HUES6 (cell line): ENCODE measurements at regions not wholly inside any gene's neighbourhood (a gene's known extent, or its start where the extent isn't known, plus 50 kb on each side); places are given as distances from the start of the nearest gene placed in this dataset.
"Not testable (repeated sequence)": the region's sequence is repeated elsewhere in the genome, so short reads cannot be mapped to it uniquely, and the experiment has no call there.

Experiments
- H3K27ac ChIP-seq: 2 replicates; pipeline ENCODE4 v1.7.0; 2013; ENCODE audit warnings: low read depth, mild to moderate bottlenecking, low read length, inconsistent platforms
- H3K27me3 ChIP-seq: 2 replicates; pipeline ENCODE4 v1.6.1; 2013; ENCODE audit warnings: low read length; ENCODE audit not compliant: control insufficient read depth, insufficient read depth
- H3K36me3 ChIP-seq: 2 replicates; pipeline ENCODE4 v1.6.1; 2013; ENCODE audit warnings: low read length; ENCODE audit not compliant: control insufficient read depth, insufficient read depth
- H3K4me1 ChIP-seq: 2 replicates; pipeline ENCODE4 v1.6.1; 2013; ENCODE audit warnings: low read length; ENCODE audit not compliant: control insufficient read depth, insufficient read depth
- H3K4me3 ChIP-seq: 2 replicates; pipeline ENCODE4 v1.5.1; 2013; ENCODE audit warnings: low read depth, low read length
- H3K9ac ChIP-seq: one replicate; pipeline ENCODE4 v1.6.1; 2013; ENCODE audit warnings: mild to moderate bottlenecking, low read length
- H3K9me3 ChIP-seq: 2 replicates; pipeline ENCODE4 v1.6.1; 2013; ENCODE audit warnings: low read depth, low read length; ENCODE audit not compliant: control insufficient read depth, insufficient read depth

GRCh38 chr9:29220596-29221251 lies 1647.4 kb upstream of the C9orf72 start:
- Histone ChIP-seq H3K9me3 (no peaks in the 10 kb centered on the region), H3K36me3 (no peaks in the 10 kb centered on the region), H3K4me3 (no peak overlapping the region)

GRCh38 chr9:29228558-29228957 lies 1655.3 kb upstream of the C9orf72 start:
- H3K9ac ChIP-seq = no peak overlapping the region

More at GRCh38 chr9:29220596-29221251, 1647.4 kb upstream of the C9orf72 start:
- Histone ChIP-seq H3K27me3 (peaks cover 13% of the 10 kb centered on the region), H3K27ac (no peak overlapping the region), H3K9ac (no peak overlapping the region), H3K4me1 (peaks cover 3% of the 10 kb centered on the region)

GRCh38 chr9:29230931-29231330 lies 1657.7 kb upstream of the C9orf72 start:
- no peaks in the 10 kb centered on the region for H3K27me3 ChIP-seq
- H3K36me3 ChIP-seq = no peaks in the 10 kb centered on the region
- no peak overlapping the region for H3K9ac ChIP-seq
- H3K9me3 ChIP-seq = no peaks in the 10 kb centered on the region
- no peak overlapping the region for H3K27ac ChIP-seq
- no peak overlapping the region for H3K4me3 ChIP-seq
- H3K4me1 ChIP-seq = no peaks in the 10 kb centered on the region

More at GRCh38 chr9:29228558-29228957, 1655.3 kb upstream of the C9orf72 start:
- Histone ChIP-seq H3K36me3 (no peaks in the 10 kb centered on the region), H3K9me3 (no peaks in the 10 kb centered on the region), H3K27me3 (no peaks in the 10 kb centered on the region), H3K4me1 (no peaks in the 10 kb centered on the region), H3K27ac (no peak overlapping the region), H3K4me3 (no peak overlapping the region)

- Histone ChIP-seq H3K9ac (no peak overlapping the region), H3K27ac (no peak overlapping the region), H3K27me3 (no peaks in the 10 kb centered on the region), H3K4me1 (no peaks in the 10 kb centered on the region), H3K36me3 (no peaks in the 10 kb centered on the region), H3K9me3 (no peaks in the 10 kb centered on the region), H3K4me3 (no peak overlapping the region)
Measured at GRCh38 chr9:29233193-29233592, 1659.9 kb upstream of the C9orf72 start.

- Histone ChIP-seq H3K36me3 (no peaks in the 10 kb centered on the region), H3K27me3 (no peaks in the 10 kb centered on the region), H3K27ac (no peak overlapping the region), H3K9ac (no peak overlapping the region), H3K9me3 (no peaks in the 10 kb centered on the region), H3K4me1 (no peaks in the 10 kb centered on the region), H3K4me3 (no peak overlapping the region)
Measured at GRCh38 chr9:29241320-29241719, 1668.0 kb upstream of the C9orf72 start.

GRCh38 chr9:29245351-29245750 lies 1672.1 kb upstream of the C9orf72 start:
- H3K4me1 ChIP-seq = no peaks in the 10 kb centered on the region
- no peak overlapping the region for H3K4me3 ChIP-seq
- H3K9me3 ChIP-seq = no peaks in the 10 kb centered on the region
- H3K27me3 ChIP-seq = no peaks in the 10 kb centered on the region
- no peak overlapping the region for H3K27ac ChIP-seq
- no peaks in the 10 kb centered on the region for H3K36me3 ChIP-seq
- no peak overlapping the region for H3K9ac ChIP-seq

GRCh38 chr9:29270400-29270799 lies 1697.1 kb upstream of the C9orf72 start:
- not testable (repeated sequence) for H3K4me3 ChIP-seq, H3K9me3 ChIP-seq, H3K4me1 ChIP-seq, H3K36me3 ChIP-seq, H3K27me3 ChIP-seq, H3K9ac ChIP-seq, H3K27ac ChIP-seq

GRCh38 chr9:29282121-29282520 lies 1708.8 kb upstream of the C9orf72 start:
- Histone ChIP-seq H3K9ac (no peak overlapping the region), H3K4me3 (no peak overlapping the region), H3K4me1 (no peaks in the 10 kb centered on the region), H3K9me3 (no peaks in the 10 kb centered on the region), H3K36me3 (no peaks in the 10 kb centered on the region), H3K27me3 (no peaks in the 10 kb centered on the region), H3K27ac (no peak overlapping the region)

GRCh38 chr9:29285818-29286217 lies 1712.5 kb upstream of the C9orf72 start:
- no peaks in the 10 kb centered on the region for H3K9me3 ChIP-seq
- H3K4me3 ChIP-seq = no peak overlapping the region
- no peaks in the 10 kb centered on the region for H3K36me3 ChIP-seq
- H3K9ac ChIP-seq = no peak overlapping the region
- H3K27me3 ChIP-seq = no peaks in the 10 kb centered on the region
- H3K27ac ChIP-seq = no peak overlapping the region
- H3K4me1 ChIP-seq = no peaks in the 10 kb centered on the region

GRCh38 chr9:29289365-29289764 lies 1716.1 kb upstream of the C9orf72 start:
- Histone ChIP-seq H3K36me3 (no peaks in the 10 kb centered on the region), H3K9me3 (0 out of 2 replicates have a peak, but pooled peaks cover 4% of the 10 kb centered on the region), H3K4me3 (no peak overlapping the region), H3K4me1 (no peaks in the 10 kb centered on the region), H3K27ac (no peak overlapping the region), H3K27me3 (no peaks in the 10 kb centered on the region), H3K9ac (no peak overlapping the region)

- H3K27ac ChIP-seq = no peak overlapping the region
- 0 out of 2 replicates have a peak, but pooled peaks cover 8% of the 10 kb centered on the region for H3K9me3 ChIP-seq
- no peak overlapping the region for H3K4me3 ChIP-seq
- H3K36me3 ChIP-seq = no peaks in the 10 kb centered on the region
- no peaks in the 10 kb centered on the region for H3K4me1 ChIP-seq
- H3K9ac ChIP-seq = no peak overlapping the region
- no peaks in the 10 kb centered on the region for H3K27me3 ChIP-seq
Measured at GRCh38 chr9:29290516-29290915, 1717.2 kb upstream of the C9orf72 start.
